Mesothelial cell of epicardium (in vitro differentiated cells): ENCODE measurements at regions not wholly inside any gene's neighbourhood (a gene's known extent, or its start where the extent isn't known, plus 50 kb on each side); places are given as distances from the start of the nearest gene placed in this dataset.

Experiments
- DNase-seq, 2 experiments: peaks; one replicate each; pipeline ENCODE4 v3.0.0; 2021; ENCODE audit warnings: low spot score in 2 of 2; ENCODE audit not compliant: unreplicated experiment in 2 of 2
- H3K27ac Mint-ChIP-seq: 2 replicates; pipeline ENCODE4 v1.8.0; 2021; ENCODE audit warnings: mixed read lengths
- H3K27me3 Mint-ChIP-seq: 2 replicates; pipeline ENCODE4 v1.8.0; 2021; ENCODE audit warnings: low read depth, mixed read lengths
- H3K36me3 Mint-ChIP-seq: 2 replicates; pipeline ENCODE4 v1.8.0; 2021; ENCODE audit warnings: mixed read lengths
- H3K4me1 Mint-ChIP-seq: 2 replicates; pipeline ENCODE4 v1.8.0; 2021; ENCODE audit warnings: mixed read lengths
- H3K4me3 Mint-ChIP-seq: 2 replicates; pipeline ENCODE4 v1.8.0; 2021; ENCODE audit warnings: mild to moderate bottlenecking, moderate library complexity, mixed read lengths
- H3K9me3 Mint-ChIP-seq: 2 replicates; pipeline ENCODE4 v1.8.0; 2021; ENCODE audit warnings: mixed read lengths
- TF ChIP-seq, protein P1 (sequence below): fragments of 200-600 bp; sonication (generic); IDR thresholded peaks from one replicate; pipeline ENCODE4 v1.5.0; 2021; ENCODE audit warnings: antibody characterized with exemption; ENCODE audit not compliant: unreplicated experiment

GRCh38 chr14:96638041-96638855, 136.1 kb downstream of the PAPOLA start:
- TF ChIP-seq, protein P1, sequence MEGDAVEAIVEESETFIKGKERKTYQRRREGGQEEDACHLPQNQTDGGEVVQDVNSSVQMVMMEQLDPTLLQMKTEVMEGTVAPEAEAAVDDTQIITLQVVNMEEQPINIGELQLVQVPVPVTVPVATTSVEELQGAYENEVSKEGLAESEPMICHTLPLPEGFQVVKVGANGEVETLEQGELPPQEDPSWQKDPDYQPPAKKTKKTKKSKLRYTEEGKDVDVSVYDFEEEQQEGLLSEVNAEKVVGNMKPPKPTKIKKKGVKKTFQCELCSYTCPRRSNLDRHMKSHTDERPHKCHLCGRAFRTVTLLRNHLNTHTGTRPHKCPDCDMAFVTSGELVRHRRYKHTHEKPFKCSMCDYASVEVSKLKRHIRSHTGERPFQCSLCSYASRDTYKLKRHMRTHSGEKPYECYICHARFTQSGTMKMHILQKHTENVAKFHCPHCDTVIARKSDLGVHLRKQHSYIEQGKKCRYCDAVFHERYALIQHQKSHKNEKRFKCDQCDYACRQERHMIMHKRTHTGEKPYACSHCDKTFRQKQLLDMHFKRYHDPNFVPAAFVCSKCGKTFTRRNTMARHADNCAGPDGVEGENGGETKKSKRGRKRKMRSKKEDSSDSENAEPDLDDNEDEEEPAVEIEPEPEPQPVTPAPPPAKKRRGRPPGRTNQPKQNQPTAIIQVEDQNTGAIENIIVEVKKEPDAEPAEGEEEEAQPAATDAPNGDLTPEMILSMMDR, result no peak
- Mint-ChIP-seq H3K27me3 (peaks cover 26% of the 10 kb centered on the region), H3K36me3 (no peaks in the 10 kb centered on the region), H3K9me3 (no peaks in the 10 kb centered on the region), H3K4me3 (no peak overlapping the region), H3K27ac (no peak overlapping the region), H3K4me1 (no peaks in the 10 kb centered on the region)
- DNase-seq, result peak in 1 of 2 experiments; percentile 30

- no peaks in the 10 kb centered on the region for H3K9me3 Mint-ChIP-seq
Observed at GRCh38 chr14:96639550-96639949, 137.4 kb downstream of the PAPOLA start.

GRCh38 chr14:96648506-96649326, 146.5 kb downstream of the PAPOLA start:
- Mint-ChIP-seq H3K27ac (no peak overlapping the region), H3K9me3 (peaks cover 26% of the 10 kb centered on the region), H3K27me3 (peaks cover 44% of the 10 kb centered on the region), H3K4me1 (no peaks in the 10 kb centered on the region), H3K4me3 (no peak overlapping the region), H3K36me3 (no peaks in the 10 kb centered on the region)
- DNase-seq, result no peak
- TF ChIP-seq, protein P1, result no peak

More at GRCh38 chr14:96639550-96639949, 137.4 kb downstream of the PAPOLA start:
- Mint-ChIP-seq H3K27ac (no peak overlapping the region), H3K27me3 (peaks cover 28% of the 10 kb centered on the region), H3K4me1 (no peaks in the 10 kb centered on the region), H3K36me3 (no peaks in the 10 kb centered on the region), H3K4me3 (no peak overlapping the region)
- TF ChIP-seq, protein P1, result no peak
- DNase-seq, result peak in 1 of 2 experiments; percentile 28

DNA sequence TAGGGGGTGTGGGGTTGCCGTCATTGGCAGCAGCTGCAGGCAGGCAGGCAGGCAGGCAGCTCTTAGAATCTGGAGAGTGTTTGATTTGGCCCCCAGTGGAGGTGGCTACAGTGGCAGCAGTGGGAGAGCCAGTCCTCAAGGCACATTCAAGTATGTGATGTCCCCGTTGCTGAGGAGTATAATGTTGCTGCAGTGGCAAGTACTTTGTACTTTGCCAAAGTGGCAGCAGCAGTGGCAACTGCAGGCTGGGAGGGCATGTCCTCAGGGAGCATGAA, 147.1 kb downstream of the PAPOLA start:
- peaks cover 44% of the 10 kb centered on the region for H3K27me3 Mint-ChIP-seq
- no peaks in the 10 kb centered on the region for H3K36me3 Mint-ChIP-seq
- TF ChIP-seq, protein P1, result no peak
- H3K4me3 Mint-ChIP-seq, result no peak overlapping the region
- H3K4me1 Mint-ChIP-seq, result no peaks in the 10 kb centered on the region
- no peak overlapping the region for H3K27ac Mint-ChIP-seq
- DNase-seq, result no peak
- peaks cover 26% of the 10 kb centered on the region for H3K9me3 Mint-ChIP-seq

- TF ChIP-seq, protein P1, result no peak
Observed at GRCh38 chr14:96653597-96653996, 143.6 kb upstream of the VRK1 start.

More at GRCh38 chr14:96653597-96653996, 143.6 kb upstream of the VRK1 start:
- Mint-ChIP-seq H3K27me3 (peaks cover 17% of the 10 kb centered on the region), H3K27ac (no peak overlapping the region), H3K4me3 (no peak overlapping the region), H3K9me3 (peaks cover 21% of the 10 kb centered on the region), H3K4me1 (peaks cover under 1% of the 10 kb centered on the region), H3K36me3 (peaks cover 2% of the 10 kb centered on the region)
- DNase-seq, result no peak
